HG03175 (cell line): ENCODE measurements at regions not wholly inside any gene's neighbourhood (a gene's known extent, or its start where the extent isn't known, plus 50 kb on each side); places are given as distances from the start of the nearest gene placed in this dataset.
"Not testable (repeated sequence)": the region's sequence is repeated elsewhere in the genome, so short reads cannot be mapped to it uniquely, and the experiment has no call there.

Experiments used
- ATAC-seq: cut with Tn5 transposase; IDR thresholded peaks from one replicate; pipeline ENCODE4 v1.9.1; 2021; ENCODE audit warnings: mild to moderate bottlenecking, moderate library complexity; ENCODE audit not compliant: unreplicated experiment

DNA sequence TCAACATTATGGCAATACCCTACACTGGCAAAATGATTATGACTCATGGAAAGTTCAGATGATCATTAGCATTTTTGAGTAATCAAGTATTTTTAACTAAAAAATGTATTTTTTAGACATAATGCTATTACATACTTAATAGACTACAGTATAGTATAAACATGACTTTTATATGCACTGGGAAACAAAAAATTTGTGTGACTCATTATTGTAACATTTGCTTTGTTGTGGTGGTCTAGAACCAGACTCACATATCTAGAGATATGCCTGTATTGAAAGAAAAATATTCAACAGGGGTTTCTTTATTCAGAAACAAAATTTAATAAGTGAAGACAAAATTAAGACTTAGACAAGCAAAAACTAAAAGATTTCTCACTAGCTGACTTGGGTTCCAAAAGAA is 385.3 kb upstream of the RIOK2 start:
- no peak for ATAC-seq

DNA sequence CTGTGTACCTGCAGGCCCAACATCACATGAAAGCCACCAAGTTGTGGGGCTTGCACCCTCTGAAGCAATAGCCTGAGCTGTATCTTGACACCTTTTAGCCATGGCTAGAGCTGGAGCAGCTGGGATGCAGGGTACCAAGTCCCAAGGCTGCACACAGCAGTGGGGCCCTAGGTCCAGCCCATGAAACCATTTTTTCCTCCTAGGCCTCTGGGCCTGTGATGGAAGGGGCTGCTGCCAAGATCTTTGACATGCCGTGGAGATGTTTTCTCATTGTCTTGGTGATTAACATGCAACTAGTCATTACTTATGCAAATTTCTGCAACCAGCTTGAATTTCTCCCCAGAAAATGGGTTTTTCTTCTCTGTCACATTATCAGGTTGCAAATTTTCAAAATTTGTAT is 387.2 kb upstream of the RIOK2 start:
- ATAC-seq = no peak

DNA sequence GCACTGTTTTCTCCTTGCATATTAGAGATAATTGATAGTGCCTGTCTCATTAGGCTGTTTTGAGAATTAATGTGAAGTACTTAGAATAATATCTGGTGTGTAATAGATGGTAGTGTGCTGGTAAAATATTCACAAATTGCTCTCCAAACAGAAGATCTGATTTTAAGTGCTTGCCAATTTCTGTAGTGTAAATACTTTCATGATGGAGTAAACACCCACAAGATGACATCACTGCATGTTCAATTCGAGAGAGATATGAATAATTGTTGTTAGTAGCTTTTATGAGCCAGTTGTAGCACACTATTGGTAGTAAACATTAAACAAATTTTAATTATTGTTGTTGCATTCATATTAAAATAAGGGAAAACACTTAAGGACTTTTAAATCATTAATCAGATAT is 392.3 kb upstream of the RIOK2 start:
- no peak for ATAC-seq

DNA sequence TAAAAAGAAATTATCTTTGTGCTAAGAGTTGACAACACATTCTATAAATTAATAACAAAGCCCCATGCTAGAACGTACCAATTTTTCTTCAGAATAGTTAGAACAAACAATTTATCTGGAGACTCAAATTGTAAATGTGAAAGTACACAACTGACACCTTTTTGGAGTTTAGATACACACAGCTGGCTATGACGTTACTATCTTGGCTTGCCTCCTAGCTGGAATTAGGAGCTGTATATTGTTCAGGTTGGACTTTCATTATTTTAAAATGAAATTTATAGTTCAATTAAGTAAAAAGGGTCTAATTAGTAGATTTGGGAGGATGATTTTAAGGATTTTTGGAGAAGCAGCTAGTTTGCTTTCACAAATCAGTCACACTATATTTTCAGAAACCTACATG is 393.9 kb upstream of the RIOK2 start:
- ATAC-seq = no peak

DNA sequence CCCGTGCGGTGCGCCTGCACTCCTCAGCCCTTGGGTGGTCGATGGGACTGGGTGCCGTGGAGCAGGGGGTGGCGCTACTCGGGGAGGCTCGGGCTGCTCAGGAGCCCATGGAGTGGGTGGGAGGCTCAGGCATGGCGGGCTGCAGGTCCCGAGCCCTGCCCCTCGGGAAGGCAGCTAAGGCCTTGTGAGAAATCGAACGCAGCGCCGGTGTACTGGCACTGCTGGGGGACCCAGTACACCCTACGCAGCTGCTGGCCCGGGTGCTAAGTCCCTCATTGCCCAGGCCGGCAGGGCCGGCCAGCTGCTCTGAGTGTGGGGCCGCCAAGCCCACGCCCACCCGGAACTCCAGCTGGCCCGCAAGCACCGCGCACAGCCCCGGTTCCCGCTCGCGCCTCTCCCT is 396.9 kb upstream of the RIOK2 start:
- not testable (repeated sequence) for ATAC-seq

DNA sequence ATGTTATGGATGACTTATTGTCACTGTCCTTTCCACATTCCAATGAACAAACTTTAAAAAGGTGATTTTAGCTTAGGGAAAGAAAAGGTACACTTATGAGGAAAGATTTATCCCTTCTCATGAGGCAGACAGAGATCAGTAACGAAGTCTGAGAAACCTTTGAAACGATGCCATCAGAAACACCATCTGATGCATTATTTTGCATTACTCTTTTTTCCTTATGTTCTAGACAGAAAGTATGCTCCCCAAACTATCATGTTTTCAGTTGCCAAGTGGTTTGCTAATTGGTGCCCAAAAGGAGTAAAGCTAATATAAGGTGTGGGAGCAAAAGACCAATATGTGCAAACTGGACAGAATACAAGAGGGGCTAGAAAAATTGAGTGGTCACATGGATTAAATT is 397.7 kb upstream of the RIOK2 start:
- ATAC-seq = no peak

DNA sequence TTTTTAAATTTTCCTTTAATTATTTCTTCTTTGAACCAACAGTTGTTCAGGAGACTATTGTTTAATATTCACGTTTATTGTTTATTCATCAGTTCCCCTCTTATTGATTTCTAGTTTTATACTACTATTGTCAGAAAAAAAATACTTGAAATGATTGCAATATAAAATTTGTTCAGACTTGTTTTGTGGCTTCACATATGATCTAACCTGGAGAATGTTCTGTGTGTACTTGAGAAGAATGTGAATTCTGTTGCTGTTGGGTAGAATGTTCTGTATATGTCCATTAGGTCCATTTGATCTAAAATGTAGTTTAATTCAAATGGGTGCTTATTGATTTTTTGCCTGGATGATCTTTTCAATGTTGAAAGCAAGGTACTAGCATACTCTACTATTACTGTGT is 408.7 kb upstream of the RIOK2 start:
- no peak for ATAC-seq

DNA sequence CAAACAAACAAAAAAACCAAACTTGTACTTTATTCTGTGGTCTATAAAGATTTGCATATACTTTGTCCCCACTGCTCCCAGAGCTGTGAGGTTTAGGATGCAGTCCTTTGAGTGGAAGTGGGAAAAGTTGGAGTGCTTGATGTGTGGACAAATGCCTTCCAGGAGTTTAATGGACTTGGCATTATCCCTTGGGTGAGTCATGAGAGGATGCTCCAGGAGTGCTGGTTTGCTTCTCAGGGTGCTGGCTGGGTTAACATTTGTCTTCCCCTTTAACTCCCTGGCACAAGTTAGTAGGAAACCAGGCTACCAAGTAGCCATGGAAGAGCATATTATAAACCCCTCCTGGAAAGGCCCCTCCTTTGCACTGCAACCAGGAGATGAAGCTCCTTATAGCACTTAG is 417.4 kb upstream of the RIOK2 start:
- no peak for ATAC-seq

DNA sequence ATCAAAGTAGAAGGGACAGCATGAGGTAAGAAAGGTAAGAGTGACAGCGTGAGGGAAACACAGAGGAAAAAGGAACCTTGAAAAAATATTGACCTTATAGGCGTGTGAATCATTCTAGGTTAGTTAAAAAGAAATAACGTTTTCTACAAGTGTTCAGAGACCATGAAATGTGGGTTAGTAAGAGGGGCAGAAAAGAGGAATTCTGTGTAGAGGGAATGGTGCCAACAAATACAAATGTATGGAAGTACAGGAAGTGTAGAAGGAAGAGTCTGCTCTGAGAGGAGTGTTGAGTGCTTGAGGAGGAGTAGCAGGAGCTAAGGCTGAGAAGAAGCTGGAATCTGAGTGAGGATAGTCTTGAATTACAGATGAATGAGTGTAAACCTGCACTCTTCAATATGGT is 418.6 kb upstream of the RIOK2 start:
- ATAC-seq = no peak

DNA sequence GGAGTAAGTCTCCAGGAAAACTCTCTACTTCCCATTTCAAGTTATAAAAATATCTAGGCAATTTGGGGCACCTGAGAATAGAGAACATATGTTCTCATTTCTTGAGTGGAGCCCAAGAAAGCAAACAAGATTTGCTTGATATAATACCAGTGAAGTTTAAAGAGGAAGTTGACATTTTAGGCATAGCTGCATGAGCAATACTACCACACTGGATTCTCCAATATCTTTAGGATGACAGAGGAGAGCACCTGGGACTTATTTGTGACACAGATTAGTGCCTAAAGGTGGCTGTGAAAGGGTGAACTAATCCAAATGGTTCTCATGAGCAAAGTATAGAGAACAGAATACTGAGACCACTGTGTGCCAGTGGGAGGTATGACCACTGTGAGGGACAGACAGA is 423.5 kb upstream of the RIOK2 start:
- no peak for ATAC-seq

DNA sequence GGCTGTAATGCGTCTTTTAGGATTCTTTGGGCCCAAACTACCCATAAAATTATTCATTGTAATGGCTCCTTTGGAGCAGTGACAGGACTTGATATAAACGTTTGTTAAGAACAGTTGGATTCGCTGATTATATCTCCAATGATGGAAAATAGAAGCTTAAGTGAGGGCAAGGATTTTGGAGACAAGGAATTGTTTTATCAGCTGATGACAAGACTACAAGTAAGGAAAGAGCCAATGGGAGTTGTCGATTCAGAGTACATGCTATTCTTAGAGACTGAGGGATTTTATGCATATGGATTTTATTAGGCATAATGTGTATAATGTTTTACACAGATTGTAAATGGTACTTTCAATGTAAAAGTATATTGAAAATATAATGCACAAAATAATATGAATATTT is 425.5 kb upstream of the RIOK2 start:
- ATAC-seq = no peak

DNA sequence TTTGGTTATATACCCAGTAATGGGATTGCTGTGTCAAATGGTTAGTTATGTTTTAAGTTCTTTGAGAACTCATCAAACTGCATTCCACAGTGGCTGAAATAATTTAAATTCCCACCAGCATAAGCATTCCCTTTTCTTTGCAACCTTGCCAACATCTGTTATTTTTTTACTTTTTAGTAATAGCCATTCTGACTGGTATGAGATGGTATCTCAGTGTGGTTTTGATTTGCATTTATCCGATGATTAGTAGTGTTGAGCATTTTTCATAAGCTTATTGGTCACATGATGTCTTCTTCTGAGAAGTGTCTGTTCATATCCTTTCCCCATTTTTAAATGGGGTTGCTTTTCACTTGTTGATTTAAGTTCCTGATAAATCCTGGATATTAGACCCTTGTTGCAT is 435.7 kb upstream of the RIOK2 start:
- ATAC-seq = no peak

DNA sequence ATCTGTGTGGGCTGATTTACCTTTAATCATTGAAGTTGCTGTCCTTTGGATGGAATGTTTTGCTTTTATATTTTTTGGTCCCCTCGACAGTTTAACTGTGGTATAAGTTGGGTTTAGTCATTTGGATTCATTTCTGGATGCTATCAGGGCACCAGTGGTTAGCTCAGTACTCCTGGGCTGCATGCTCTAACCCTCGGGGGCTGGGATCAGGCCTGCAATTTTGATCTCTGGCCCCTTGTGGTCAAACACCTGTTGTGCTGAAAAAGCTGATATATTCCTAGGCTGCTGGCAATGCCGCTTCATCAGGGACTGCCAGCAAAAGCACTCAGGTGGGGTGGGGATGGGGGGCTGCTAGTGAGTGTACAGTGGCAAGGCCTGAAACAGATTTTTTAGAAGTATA is 440.4 kb upstream of the RIOK2 start:
- ATAC-seq = no peak

DNA sequence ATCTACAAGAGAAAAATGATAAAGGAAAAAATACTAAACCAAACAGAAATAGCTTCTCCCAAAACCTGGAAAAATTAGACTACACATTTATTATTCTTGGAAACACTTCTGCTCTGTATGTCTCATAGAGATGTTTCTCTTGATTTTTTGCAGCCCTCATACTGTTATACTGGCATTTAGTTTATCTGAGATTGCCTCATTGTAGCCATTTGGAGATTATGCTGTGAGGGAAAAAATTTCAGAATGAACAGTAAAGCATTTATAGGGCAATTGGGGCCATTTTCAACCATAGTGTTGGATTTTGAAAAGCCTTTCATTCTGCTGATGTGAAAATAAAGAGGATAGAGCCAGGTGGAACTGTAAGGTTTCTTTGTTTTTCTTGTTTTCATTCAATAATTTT is 441.8 kb upstream of the RIOK2 start:
- ATAC-seq = no peak

DNA sequence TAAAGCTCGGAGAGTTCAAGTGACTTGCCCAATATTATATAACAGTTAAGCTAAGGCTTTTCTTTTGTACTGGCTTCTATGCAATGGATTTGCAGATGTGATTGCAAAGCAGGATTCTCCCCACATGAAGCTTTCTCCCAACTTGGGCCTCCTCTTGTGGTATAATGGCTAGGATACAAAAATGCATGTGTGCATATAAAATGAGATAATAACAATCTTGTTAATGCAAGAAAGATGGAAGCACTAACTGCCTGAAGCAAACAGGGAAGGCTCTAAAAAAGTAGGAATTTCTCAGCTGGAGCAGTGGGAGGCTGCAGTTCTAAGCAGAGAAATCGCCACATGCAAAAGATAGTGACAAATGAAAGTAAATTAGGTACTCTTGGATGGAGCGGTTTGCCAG is 444.2 kb upstream of the RIOK2 start:
- ATAC-seq = no peak

DNA sequence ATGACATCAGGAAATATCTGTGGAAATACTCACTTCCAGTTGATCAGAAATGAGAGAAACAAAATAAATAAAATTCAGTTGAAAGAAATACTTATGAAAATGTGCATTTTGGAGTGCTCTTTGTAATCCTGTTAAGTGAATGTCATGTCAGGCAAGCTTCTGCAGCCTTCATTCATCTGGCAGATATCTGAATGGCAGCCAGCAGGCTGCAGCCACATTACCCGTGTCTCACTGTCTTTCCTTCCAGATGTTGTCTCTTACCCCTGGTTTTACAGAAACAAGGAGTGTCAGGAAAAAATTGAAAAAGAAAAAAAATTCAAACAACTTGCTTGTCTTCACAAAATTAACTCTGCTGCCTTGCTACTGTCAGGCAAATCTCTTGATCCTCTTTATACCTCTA is 445.0 kb upstream of the RIOK2 start:
- ATAC-seq = no peak

DNA sequence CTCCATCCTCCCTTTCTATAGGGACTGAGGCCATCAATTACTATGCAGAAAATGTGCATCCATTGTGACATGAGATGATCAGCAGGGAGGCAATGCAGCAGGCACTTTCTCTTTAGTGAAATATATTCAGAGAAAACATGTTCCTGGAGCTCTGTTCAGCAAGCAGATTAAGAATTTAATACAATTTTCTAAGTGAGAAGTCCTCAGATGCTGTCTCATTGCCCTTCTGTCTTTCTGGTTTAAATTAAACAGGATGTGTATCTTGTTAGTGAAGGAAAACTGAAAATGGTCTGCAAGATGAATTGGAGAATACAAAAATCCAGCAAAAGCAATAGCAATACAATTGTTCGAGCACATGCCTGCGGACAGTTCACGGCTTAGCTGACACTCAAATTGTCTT is 445.8 kb upstream of the RIOK2 start:
- no peak for ATAC-seq

DNA sequence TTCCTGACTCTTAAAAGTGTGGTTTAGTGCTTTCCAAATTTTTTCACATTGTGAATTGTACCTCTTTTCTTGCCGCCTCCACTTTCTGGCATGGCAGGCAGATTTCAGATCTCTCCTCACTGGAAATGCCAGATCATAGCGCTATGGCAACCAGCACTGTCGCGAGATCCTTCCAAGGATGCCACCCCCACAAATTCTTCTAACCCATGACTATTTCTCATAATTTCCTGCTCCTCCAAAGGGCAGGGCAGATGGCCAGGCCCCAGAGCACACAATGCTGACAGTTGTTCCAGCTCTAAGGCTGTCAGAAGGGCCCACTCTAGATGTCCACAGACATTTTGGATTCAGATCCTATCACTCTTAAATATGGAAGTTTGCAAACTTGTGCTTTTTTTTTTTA is 446.2 kb upstream of the RIOK2 start:
- no peak for ATAC-seq

DNA sequence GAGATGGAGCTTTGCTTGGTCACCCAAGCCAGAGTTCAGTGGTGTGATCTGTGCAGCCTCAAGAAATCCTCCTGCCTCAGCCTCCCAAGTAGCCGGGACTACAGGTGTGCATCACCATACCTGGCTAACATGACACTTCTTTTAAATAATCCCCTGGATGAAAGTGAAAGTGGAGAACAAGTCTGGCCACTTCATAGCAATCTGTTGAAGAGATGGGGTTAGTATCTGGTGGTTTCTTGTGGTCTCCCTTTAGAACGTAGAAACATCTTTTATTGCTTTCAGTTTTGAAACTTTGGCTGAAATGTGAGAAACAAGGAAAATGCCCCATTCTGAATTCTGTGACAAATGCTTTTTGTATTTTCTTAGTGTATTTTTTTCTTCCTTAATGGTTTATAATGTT is 452.5 kb upstream of the RIOK2 start:
- peak; percentile 62 for ATAC-seq

DNA sequence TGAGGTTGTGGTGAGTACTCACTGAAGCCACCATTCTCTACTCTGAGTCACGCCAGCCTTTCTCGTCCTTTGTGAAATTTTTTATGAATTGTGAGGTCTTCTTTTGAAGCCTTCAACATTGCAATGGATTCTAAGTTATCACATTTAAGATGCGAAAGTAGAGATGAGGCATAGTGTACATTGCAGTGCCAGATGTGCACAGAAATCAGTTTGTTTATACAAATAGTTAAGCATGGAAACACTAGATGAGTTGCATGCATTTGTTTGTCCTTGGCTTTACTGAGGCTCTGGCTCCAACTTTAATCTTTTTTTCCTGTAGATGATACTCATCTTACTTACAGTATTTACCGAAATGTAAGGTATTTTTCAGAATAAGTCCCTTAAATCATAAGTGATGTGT is 453.7 kb upstream of the RIOK2 start:
- no peak for ATAC-seq

DNA sequence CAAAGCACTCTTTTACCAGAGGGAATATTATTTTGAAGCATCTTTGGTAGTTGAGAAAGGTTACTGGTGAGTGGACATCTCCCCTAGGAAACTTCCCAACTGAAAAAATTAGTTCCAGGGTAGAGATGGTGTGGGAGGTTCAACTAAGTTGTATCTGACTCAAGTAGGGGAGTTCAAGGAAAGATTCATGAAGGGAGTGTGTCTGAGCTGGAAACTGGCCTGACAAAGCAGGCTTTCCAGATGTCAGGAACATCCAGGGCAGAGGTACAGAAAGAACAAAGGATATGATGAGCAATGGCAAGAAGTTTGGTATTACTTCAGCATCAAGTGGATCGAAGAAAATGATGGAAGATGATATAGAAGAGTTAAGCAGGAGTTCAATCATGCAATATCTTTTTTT is 458.0 kb upstream of the RIOK2 start:
- no peak for ATAC-seq

DNA sequence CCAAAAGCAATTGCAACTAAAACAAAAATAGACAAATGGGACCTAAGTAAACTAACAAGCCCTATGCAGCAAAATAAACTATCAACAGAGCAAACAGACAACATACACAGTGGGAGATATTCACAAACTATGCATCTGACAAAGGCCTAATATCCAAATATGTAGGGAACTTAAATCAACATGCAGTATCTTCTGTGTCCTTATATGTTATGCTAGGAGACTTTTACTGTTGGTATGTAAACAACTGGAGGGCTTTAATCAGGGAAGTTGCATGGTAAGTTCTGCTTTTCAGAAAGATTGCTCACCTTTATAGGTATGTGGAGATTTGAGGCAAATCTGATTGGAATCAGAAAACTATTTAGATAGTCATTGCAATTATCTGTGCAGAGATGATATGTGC is 461.2 kb upstream of the RIOK2 start:
- no peak for ATAC-seq

DNA sequence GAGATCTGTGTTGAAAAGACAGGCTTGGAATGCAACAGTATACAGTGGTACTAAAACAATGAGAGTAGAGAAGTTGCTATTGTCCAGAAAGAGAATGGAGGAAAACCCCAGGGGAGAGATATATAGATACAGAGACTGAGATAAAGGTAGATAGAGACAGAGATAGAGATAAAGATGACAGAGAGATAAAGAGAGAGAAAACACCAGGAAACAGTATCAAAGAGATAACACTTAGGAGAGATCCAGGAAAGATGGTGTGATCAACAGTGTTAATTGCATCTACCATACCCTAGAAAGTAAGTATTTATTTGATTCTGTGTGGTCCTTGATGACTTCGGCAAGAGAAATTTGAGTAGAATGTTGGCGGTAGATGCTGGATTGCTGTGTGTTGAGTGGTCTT is 461.8 kb upstream of the RIOK2 start:
- ATAC-seq = no peak

DNA sequence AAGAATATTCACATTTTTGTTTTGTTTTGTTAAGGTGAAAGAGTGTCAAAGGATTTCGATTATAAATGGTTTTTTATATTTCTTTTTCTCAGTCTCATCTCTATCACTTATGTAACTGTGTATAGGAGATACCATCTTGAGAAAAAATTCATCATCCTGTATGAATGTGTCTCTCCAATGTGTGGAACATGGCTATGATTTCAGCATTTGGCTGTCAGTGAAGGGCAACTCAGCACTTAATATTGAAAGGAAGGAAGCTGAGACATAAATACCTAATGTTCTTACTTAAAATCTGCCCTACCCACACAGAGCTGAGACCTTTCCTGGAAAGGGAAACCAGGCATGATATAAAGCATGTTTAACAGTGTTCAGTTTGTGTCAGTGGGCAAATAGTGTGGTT is 474.2 kb upstream of the RIOK2 start:
- no peak for ATAC-seq
